Stomach (tissue), 4 donors: ENCODE measurements at regions not wholly inside any gene's neighbourhood (a gene's known extent, or its start where the extent isn't known, plus 50 kb on each side); places are given as distances from the start of the nearest gene placed in this dataset.

ENCODE experiments used
- CTCF ChIP-seq, 7 experiments: fragments of 450-650 bp in 4 of 7; fragments of 200-600 bp in 3 of 7; sonication (generic) in 3 of 7; IDR thresholded peaks; one replicate each; pipeline ENCODE4 v1.5.1; 2016 to 2019; ENCODE audit warnings: antibody characterized with exemption in 7 of 7, control low read depth in 2 of 7, mild to moderate bottlenecking in 1 of 7
- EP300 ChIP-seq: sonication (generic); formaldehyde crosslinking; IDR thresholded peaks from one replicate; pipeline ENCODE4 v1.6.1; 2017; ENCODE audit warnings: antibody characterized with exemption
- POLR2A ChIP-seq, 4 donors: fragments of 450-650 bp; IDR thresholded peaks; one replicate each; pipeline ENCODE4 v1.6.1; 2016; ENCODE audit warnings: antibody characterized with exemption in 4 of 4, control low read depth in 2 of 4, mild to moderate bottlenecking in 1 of 4, moderate library complexity in 1 of 4
- POLR2AphosphoS5 ChIP-seq, 3 donors: sonication (generic); formaldehyde crosslinking; IDR thresholded peaks; one replicate each; pipeline ENCODE4 v1.6.1; 2016; ENCODE audit warnings: antibody characterized with exemption in 3 of 3

DNA sequence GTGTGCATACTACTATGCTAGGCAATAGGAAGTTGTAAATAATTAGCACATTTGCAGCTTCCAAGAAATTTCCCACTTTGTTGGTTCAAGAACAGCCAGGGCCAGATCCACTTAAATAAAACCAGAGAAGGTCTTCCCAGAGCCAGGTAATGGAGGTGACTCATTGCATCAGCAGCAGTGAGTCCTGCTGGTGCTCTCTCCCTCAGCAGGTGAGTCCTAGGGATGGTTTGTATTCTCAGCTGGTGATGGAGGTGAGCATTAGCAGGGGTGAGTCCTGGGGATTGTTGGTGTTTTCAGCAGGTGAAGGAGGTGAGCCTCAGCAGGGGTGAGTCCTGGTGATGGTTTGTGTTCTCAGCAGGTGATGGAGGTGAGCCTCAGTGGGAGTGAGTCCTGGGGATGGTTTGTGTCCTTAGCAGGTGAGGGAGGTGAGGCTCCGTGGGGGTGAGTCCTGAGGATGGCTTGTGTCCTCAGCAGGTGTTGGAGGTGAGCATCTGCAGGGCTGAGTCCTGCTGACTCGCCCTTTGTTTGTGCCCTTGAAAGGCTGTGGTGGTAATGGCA is 232.8 kb upstream of the EXOC2 start:
- TF ChIP-seq POLR2AphosphoS5 (IDR thresholded peaks at IDR 0.05) (no peak), EP300 (no peak), CTCF (IDR thresholded peaks at IDR 0.05) (no peak), POLR2A (IDR thresholded peaks at IDR 0.05) (no peak)
